Uterus (tissue), 2 donors: ENCODE measurements at regions not wholly inside any gene's neighbourhood (a gene's known extent, or its start where the extent isn't known, plus 50 kb on each side); places are given as distances from the start of the nearest gene placed in this dataset.

Experiments used
- CTCF ChIP-seq, 4 experiments: fragments of 200-600 bp in 2 of 4; fragments of 450-650 bp in 2 of 4; sonication (generic) in 2 of 4; IDR thresholded peaks; one replicate each; pipeline ENCODE4 v1.5.1; 2016 to 2019; ENCODE audit warnings: antibody characterized with exemption in 4 of 4, mild to moderate bottlenecking in 2 of 4, moderate library complexity in 1 of 4
- POLR2A ChIP-seq, 2 donors: fragments of 450-650 bp; IDR thresholded peaks; one replicate each; pipeline ENCODE4 v1.6.1; 2016; ENCODE audit warnings: antibody characterized with exemption in 2 of 2, mild to moderate bottlenecking in 1 of 2, moderate library complexity in 1 of 2

- TF ChIP-seq CTCF (IDR thresholded peaks at IDR 0.05): no peak
- no peak for TF ChIP-seq POLR2A (IDR thresholded peaks at IDR 0.05)
Observed at GRCh38 chr1:96509339-96509738, 212.2 kb upstream of the PTBP2 start.
